Panc1 (cell line): ENCODE measurements at regions not wholly inside any gene's neighbourhood (a gene's known extent, or its start where the extent isn't known, plus 50 kb on each side); places are given as distances from the start of the nearest gene placed in this dataset.

ENCODE experiments used
- POLR2AphosphoS5 ChIP-seq: IDR thresholded peaks from 2 replicates; pipeline ENCODE4 v1.6.1; 2012; ENCODE audit warnings: mild to moderate bottlenecking, low read depth, low read length, moderate library complexity
- TF ChIP-seq, protein P1 (sequence below): fragments of 450-650 bp; IDR thresholded peaks from 2 replicates; pipeline ENCODE4 v1.5.1; 2017; ENCODE audit warnings: mild to moderate bottlenecking

DNA sequence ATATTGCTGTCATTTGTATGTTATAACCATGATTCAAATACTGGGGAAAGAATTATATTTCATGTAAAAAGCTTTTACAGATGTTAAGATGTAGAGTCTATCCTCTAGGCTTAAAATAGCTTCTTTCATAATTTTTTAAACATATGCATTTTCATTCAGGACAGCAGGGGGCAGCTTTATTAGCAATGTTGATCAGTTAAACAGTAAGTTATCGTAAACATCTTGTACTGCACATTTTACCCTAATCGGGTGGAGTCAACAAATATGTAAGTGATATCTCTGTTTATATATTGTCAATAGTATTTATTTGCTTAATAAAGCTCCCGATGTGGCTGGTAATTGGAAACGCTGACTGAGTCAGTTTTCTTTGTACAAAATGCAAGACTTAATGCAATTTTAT, 142.5 kb upstream of the MED14 start:
- TF ChIP-seq, protein P1, sequence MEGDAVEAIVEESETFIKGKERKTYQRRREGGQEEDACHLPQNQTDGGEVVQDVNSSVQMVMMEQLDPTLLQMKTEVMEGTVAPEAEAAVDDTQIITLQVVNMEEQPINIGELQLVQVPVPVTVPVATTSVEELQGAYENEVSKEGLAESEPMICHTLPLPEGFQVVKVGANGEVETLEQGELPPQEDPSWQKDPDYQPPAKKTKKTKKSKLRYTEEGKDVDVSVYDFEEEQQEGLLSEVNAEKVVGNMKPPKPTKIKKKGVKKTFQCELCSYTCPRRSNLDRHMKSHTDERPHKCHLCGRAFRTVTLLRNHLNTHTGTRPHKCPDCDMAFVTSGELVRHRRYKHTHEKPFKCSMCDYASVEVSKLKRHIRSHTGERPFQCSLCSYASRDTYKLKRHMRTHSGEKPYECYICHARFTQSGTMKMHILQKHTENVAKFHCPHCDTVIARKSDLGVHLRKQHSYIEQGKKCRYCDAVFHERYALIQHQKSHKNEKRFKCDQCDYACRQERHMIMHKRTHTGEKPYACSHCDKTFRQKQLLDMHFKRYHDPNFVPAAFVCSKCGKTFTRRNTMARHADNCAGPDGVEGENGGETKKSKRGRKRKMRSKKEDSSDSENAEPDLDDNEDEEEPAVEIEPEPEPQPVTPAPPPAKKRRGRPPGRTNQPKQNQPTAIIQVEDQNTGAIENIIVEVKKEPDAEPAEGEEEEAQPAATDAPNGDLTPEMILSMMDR, result peak; percentile 46; the same call in 1 of the 2 replicates
- no peak for TF ChIP-seq POLR2AphosphoS5
